CD1c-positive myeloid dendritic cell (primary cell): ENCODE measurements at regions not wholly inside any gene's neighbourhood (a gene's known extent, or its start where the extent isn't known, plus 50 kb on each side); places are given as distances from the start of the nearest gene placed in this dataset.

Experiments
- DNase-seq: peaks from one replicate; pipeline ENCODE4 v3.0.0-alpha.2; 2016; ENCODE audit errors: extremely low spot score

GRCh38 chr3:187900993-187901755, 155.9 kb upstream of the BCL6 start:
- DNase-seq, result no peak

GRCh38 chr3:187902041-187902471, 156.8 kb upstream of the BCL6 start:
- no peak for DNase-seq

DNA sequence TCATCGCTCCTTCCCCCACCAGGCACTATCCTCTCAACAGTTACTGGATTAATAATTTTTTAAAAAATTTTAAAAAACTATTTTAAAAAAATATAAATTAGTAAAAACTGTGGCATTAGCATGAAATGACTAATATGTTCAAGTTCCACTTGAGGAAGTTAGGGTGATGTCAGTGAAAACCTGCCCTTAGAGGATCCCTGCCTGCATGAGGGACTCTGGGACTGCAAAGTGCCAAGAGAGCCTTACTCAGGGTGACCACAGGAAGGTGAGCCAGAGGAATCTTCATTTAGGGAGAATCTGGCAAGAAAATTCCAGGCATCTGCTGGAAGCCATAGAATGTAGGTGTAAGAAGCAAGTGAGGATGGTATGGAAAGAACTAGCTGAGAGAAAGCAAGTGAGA, 157.7 kb upstream of the BCL6 start:
- DNase-seq, result peak; percentile 47

DNA sequence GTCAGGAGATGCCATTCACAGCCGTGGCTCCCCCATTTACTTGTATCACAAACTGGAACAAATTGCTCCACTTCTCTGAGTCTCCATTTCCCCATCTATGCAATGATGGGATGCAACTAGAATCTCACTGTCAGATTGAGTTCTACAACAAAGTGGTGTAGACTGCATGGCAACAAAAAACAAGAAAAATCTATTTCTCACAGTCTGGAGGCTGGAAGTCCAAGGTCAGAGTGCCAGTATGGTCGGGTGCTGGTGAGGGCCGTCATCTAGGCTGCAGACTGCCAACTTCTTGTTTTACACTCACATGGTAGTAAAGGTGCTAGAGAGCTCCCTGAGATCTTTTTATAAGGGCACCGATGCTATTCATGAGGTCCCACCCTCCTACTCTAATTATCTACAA, 158.4 kb upstream of the BCL6 start:
- no peak for DNase-seq

DNA sequence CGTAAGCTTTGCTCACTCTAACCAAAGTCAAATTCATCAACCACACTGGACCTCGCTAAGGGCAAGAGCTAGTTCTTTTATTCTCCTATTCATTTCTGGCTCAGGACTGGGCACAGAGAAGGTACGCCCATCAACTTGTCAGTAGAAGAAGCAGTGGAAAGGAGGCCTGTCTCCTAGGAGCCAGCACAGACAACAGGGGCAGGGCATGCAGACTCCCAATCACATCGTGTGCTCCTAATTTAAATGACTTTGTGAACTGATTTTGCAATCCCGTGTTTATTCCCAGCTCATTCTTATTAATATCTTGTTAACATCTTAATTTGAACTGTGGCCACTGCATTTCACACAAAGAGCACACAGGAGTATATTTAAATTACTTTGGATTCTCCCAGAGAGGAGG, 161.1 kb upstream of the BCL6 start:
- DNase-seq, result no peak

DNA sequence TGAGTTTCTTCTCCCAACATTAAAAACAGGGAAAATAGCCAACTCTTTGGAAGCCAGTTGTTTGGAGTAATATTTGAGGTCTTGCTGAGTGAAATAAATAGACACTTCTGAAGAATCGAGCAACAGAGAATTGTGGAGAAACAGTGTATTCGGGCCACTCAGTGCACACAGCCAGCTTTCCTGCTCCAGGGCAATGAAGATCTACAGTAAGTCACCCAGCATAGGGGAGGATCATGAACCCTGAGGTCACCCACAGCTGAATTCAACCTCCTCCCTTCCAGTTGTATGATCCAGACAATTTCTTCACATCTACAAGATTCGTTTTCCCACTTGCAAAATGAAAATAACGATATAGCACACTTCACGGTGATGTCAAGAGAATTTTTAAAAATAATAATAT, 161.7 kb upstream of the BCL6 start:
- DNase-seq, result no peak

DNA sequence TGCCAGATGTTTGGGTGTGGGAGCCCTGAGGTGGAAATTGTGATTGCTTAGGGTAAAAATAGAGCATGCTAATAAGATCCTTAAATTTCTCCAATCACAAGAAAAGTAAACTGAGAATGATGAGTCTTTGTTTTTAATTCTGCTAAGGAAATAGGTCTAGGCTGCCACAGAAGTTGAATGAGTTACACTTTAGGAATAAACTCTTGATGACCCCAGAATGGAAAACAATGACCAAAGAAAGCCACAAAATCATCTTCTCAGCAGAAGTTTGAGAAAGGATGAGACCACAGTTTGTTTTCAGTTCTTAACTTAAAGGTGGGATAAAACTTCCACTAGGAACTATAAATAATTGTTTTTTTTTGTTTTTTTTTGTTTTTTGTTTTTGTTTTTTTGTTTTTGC, 164.6 kb upstream of the BCL6 start:
- DNase-seq, result no peak

DNA sequence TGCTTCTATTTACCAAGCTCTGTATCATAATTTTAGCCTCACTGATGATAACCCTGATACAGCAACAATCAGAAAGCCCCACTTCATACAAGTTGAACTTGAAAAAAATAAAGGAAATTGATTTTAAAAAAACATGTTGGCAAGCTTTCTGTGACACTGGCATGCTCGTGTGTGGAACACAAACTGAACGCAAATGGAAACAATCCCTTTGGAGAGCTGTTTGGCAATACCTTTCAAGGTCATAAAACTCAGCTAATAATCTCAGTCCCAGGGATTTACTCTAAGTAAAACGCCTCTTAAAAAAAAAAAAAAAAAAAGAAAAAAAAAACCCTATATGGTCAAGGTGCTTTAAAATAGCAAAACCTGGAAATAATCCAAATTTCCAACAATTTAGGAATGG, 166.7 kb upstream of the BCL6 start:
- DNase-seq, result no peak

DNA sequence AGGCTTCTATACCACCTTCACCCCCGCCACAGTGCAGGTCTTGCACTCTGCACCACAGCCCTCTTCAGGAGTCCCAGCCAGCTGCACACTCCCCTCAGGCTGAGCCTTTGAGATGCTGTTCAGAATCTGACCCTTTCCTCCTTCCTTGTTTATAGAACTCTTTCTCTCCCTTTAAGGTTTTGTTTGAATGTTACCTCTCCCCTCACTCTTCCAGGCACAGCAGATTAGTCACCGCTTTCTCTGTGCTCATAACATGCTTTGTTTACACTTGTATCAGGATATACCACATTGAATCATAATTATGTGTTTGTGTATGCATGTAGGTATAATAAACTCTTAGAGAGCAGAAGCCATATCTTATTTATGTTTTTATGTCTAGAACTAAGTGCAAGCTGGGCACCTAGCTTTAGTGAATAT, 168.4 kb upstream of the BCL6 start:
- no peak for DNase-seq

DNA sequence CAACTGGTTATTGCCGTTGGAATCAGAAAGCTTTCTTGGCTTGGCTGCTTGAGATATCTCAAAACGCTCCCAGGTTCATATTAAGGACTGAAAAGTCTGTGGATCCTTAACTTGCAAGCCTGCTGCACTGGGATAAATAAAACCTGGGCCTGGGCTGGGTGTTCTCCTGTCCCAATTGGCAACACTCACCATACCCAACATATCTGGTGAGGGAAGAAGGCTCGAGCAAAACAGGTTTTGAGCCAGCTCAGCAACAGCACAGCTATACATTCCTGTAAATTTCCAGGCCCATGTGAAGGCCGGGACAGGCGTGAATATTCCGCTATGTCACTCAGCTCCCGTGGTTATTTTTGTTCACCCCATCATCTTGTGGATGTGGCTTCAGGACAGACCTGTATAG, 169.0 kb upstream of the BCL6 start:
- DNase-seq, result no peak

GRCh38 chr3:187916072-187916471, 170.8 kb upstream of the BCL6 start:
- no peak for DNase-seq

DNA sequence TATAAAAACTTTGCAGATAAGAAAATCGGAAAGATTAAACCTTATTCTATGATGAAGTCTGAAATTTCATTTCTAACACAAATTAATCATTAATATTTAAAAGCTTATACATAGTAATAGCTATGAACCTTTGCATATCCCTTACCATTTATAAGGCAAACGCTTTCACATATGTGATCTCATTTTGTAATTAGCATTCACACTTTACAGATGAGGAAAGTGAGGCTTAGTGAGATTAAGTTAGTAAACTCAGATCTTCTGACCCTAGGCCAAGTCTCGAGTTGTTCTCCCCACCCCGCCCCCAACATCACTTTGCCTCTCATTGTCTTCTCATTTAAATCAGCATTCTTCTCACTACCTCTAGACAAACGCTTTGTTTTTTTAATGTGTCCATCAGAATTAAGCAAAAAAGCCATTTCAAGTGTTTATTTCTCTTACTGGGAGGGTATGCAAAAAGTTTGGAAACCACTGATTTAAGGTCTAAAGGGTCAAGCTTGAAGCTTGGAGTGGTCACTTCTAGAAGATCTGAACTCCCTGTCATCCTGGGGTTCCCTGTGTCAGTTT, 172.9 kb upstream of the BCL6 start:
- DNase-seq, result no peak

DNA sequence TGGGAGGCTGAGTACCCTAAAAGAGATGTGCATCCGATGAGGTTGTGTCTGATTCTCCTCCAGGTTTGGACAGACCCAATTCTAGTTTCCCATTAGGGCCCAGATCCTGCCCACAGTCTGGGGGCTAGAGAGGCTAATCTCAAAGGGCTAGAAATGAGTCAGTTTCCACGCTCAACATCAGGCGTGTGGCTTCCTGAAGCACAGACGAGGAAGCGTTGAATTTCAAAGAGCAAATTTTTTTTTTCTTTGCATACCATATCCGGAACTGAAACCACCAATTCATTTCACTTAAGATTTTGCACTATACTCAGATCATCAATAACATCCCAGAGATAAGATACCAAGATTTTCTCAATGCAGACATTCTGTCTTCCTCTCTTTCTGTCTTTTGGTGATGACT, 173.8 kb upstream of the BCL6 start:
- DNase-seq, result peak; percentile 92

GRCh38 chr3:187919544-187919943, 174.3 kb upstream of the BCL6 start:
- peak; percentile 68 for DNase-seq

- DNase-seq, result no peak
Observed at GRCh38 chr3:187920030-187920429, 174.8 kb upstream of the BCL6 start.

- DNase-seq, result no peak
Observed at GRCh38 chr3:187920913-187921312, 175.6 kb upstream of the BCL6 start.

DNA sequence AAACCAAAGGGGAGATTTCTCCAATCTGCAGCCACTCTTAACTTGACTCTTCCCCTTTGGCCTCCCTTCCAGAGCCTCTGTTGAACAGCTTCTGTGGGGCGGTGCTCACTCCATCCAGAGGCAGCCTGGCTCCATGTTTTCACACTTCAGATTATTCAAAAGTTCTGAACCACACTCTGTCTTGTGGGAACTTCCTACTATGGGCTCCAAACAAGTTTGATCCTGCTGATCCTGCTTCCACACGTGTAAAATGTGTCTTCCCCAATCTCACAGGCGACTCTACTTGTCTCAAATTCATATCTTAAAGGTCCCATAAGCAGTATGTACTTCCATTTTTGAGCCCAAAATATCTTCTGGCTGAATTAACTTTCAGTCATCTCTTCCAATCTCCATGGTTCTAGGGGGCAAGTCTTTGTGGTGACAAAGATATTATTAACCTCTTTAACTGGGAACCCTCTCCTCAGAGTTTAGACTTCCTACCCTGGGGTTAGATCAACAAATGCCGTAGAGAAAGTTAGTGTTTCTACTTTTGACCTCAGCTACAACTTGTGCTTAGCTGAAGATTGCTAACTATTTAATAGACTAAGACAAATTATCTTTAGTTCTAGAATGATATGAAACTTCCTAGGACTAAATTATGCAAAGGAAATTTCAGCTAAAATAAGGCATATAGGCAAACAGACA, 176.3 kb upstream of the BCL6 start:
- DNase-seq, result peak; percentile 45

DNA sequence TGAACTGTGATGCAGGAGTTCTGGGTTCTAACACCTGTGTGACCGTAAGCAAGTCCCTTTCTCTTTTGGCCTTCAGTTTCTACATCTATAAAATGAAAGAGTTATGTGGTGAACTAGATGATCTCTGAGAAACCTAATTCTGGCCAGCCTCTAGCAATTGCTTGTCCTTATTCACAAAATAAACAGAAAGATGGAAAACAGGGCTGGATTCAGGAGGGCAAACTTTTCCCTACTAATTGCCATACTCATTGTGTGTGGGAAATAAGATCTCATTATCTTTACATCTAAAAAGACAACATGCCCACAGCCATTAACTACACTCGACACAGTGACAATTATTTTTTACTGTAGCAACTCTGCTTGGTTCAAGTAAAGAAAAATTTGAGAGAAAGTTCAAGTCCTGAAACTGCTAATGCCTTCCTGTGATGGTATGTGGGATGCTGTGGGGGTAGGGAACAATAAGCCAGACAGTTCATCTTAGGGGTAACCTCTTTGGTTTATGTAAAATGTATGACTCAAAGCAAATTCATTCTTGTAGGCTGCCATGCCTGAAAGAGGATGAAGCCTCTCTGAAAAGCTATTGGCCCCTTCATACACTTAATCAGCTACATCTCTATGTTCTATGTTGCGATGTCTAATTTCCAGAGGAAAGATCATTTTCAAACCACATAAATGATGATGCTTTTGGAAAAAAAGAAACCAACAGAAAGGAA, 177.6 kb upstream of the BCL6 start:
- DNase-seq, result no peak

DNA sequence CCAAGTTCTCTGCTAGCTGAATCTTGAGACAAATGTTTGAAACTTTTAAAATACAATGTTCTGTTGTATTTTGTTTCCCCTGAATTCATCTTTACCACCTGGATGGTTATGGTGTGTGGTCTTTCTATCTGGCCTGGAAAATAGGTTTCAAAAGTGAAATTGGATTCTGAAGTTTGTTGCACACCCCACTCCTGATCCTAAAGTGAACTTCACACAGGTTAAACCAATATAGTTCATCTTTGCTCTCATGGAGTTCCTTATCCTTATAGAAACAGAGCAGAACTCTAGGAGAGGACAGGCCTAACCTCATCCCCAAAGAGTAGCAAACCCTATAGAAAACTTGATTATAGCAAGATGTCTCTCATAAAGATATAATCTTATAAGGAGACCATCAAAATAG, 179.4 kb upstream of the BCL6 start:
- DNase-seq, result no peak

- DNase-seq, result no peak
Observed at GRCh38 chr3:187925326-187925725, 180.1 kb upstream of the BCL6 start.

DNA sequence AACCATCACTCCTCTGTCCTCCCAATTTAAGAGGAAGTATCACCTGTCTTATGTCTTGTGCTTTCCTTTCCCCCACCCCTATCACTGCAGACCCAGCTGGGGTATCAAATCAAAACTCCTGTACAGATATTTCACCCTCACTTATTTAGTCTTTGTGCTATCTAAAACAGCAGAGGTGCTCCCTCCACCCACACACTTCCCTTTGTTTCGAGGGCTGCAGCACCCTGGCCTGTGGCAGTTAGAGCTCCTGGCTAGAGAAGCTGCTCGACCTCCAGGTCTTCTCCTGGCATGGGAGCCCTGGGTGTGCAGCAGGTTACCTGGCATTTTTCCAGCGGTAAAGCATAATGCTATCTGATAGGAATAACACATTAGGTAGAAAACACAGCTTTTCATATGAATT, 181.4 kb upstream of the BCL6 start:
- DNase-seq, result no peak

GRCh38 chr3:187927565-187927964, 182.3 kb upstream of the BCL6 start:
- no peak for DNase-seq
